GM12878 (cell line): ENCODE measurements at regions not wholly inside any gene's neighbourhood (a gene's known extent, or its start where the extent isn't known, plus 50 kb on each side); places are given as distances from the start of the nearest gene placed in this dataset.

Experiments used
- ATAC-seq: fragments of 200-7000 bp; cut with Tn5 transposase; 3 replicates; pipeline ENCODE4 v1.9.1; 2020; ENCODE audit warnings: mild to moderate bottlenecking, moderate library complexity
- BruUV-seq: library from RNA; stranded (reverse); fragments of 400-500 nt; replicated peaks from 2 replicates; lab custom pipeline; 2021; lab: Mats Ljungman, UMichigan
- CTCF ChIA-PET: fragments of 300-600 bp; sonication (Branson Sonifier 250); formaldehyde crosslinking; extraction: SDS; loops from one replicate; lab custom pipeline; 2021; ENCODE audit warnings: inconsistent platforms; lab: Yijun Ruan, JAX
- POLR2A ChIA-PET: fragments of 350-600 bp; formaldehyde crosslinking; extraction: SDS; loops from one replicate; lab custom pipeline; 2021; ENCODE audit warnings: inconsistent platforms; lab: Charles Lee
- RAD21 ChIA-PET: fragments of 300-600 bp; sonication (Branson Sonifier 250); formaldehyde crosslinking; loops from one replicate; lab custom pipeline; 2023; ENCODE audit warnings: antibody characterized with exemption; ENCODE audit not compliant: unreplicated experiment; lab: Charles Lee
- SMC1A ChIA-PET: fragments of 300-600 bp; sonication (Branson Sonifier 250); formaldehyde crosslinking; loops from one replicate; lab custom pipeline; 2023; ENCODE audit not compliant: unreplicated experiment, uncharacterized antibody; lab: Charles Lee
- DNase-seq: peaks from one replicate; pipeline ENCODE4 v3.0.0-alpha.2; 2011; ENCODE audit warnings: low read depth, low spot score
- FAIRE-seq: peaks from 3 replicates; lab custom pipeline; 2011; peaks lifted over from hg19 to GRCh38; lab: Jason Lieb, UNC
- H2AFZ ChIP-seq: 2 replicates; pipeline ENCODE4 v1.6.0; 2011; ENCODE audit warnings: low read depth, low read length, control low read depth; ENCODE audit not compliant: control insufficient read depth
- H3K27ac ChIP-seq: 2 replicates; pipeline ENCODE4 v1.5.1; 2011; ENCODE audit warnings: control low read depth; ENCODE audit not compliant: control insufficient read depth, insufficient read depth
- H3K27me3 ChIP-seq, 2 experiments: replicated peaks in 1 of 2; 2 replicates each; pipeline versions ENCODE4 v1.6.0 to v1.6.1; 2011; ENCODE audit warnings: low read length in 1 of 2; ENCODE audit not compliant: control insufficient read depth in 2 of 2, insufficient read depth in 2 of 2
- H3K36me3 ChIP-seq, 2 experiments: 2 replicates each; pipeline ENCODE4 v1.5.1; 2011; ENCODE audit warnings: low read length in 1 of 2; ENCODE audit not compliant: control insufficient read depth in 2 of 2, insufficient read depth in 2 of 2
- H3K4me1 ChIP-seq: 2 replicates; pipeline ENCODE4 v1.6.1; 2011; ENCODE audit warnings: mild to moderate bottlenecking, low read length, moderate library complexity, mixed read lengths; ENCODE audit not compliant: control insufficient read depth, insufficient read depth
- H3K4me2 ChIP-seq: 2 replicates; pipeline ENCODE4 v1.6.0; 2011; ENCODE audit warnings: control low read depth; ENCODE audit not compliant: control insufficient read depth, insufficient read depth
- H3K4me3 ChIP-seq: fragments of 200-600 bp; sonication (generic); 2 replicates; pipeline ENCODE4 v1.5.1; 2016
- H3K79me2 ChIP-seq: 2 replicates; pipeline ENCODE4 v1.6.0; 2011; ENCODE audit warnings: low read length; ENCODE audit not compliant: control insufficient read depth, insufficient read depth
- H3K9ac ChIP-seq: 2 replicates; pipeline ENCODE4 v1.8.0; 2011; ENCODE audit warnings: low read length, control low read depth, mixed read lengths; ENCODE audit not compliant: control insufficient read depth, insufficient read depth
- H3K9me3 ChIP-seq: replicated peaks from 3 replicates; pipeline ENCODE4 v1.5.1; 2011; ENCODE audit warnings: mild to moderate bottlenecking, low read length; ENCODE audit not compliant: control insufficient read depth, insufficient read depth
- H4K20me1 ChIP-seq: 2 replicates; pipeline ENCODE4 v1.6.0; 2011; ENCODE audit not compliant: control insufficient read depth, insufficient read depth
- CEBPB ChIP-seq, 2 experiments: fragments of 150-350 bp in 1 of 2; IDR thresholded peaks; 2 replicates each; pipeline ENCODE4 v1.6.1; 2012 to 2014; ENCODE audit warnings: low read depth in 2 of 2, low read length in 2 of 2, borderline replicate concordance in 1 of 2, inconsistent platforms in 1 of 2
- CREB1 ChIP-seq: IDR thresholded peaks from 2 replicates; pipeline ENCODE4 v1.6.1; 2012; ENCODE audit warnings: low read depth, mild to moderate bottlenecking, inconsistent platforms
- JUND ChIP-seq: IDR thresholded peaks from 2 replicates; pipeline ENCODE4 v1.6.1; 2012; ENCODE audit warnings: low read depth, mild to moderate bottlenecking, low read length, improper control_type of control experiment, moderate library complexity
- MTA3 ChIP-seq: IDR thresholded peaks from 2 replicates; pipeline ENCODE4 v1.6.1; 2012; ENCODE audit warnings: low read length, inconsistent platforms, borderline replicate concordance
- MYC ChIP-seq: IDR thresholded peaks from 2 replicates; pipeline ENCODE4 v1.6.1; 2011; ENCODE audit warnings: mild to moderate bottlenecking, low read length, moderate library complexity, inconsistent platforms; ENCODE audit not compliant: insufficient read depth, insufficient replicate concordance, insufficient read length, severe bottlenecking
- NFIC ChIP-seq: IDR thresholded peaks from 2 replicates; pipeline ENCODE4 v1.6.1; 2012; ENCODE audit warnings: low read depth, mild to moderate bottlenecking, inconsistent platforms, low read length, moderate library complexity
- RFX5 ChIP-seq: IDR thresholded peaks from 2 replicates; pipeline ENCODE4 v1.6.1; 2011; ENCODE audit warnings: low read depth, low read length, improper control_type of control experiment
- RUNX3 ChIP-seq: IDR thresholded peaks from 2 replicates; pipeline ENCODE4 v1.6.1; 2012; ENCODE audit warnings: low read length, inconsistent platforms
- SKIL ChIP-seq: fragments of 450-650 bp; IDR thresholded peaks from 2 replicates; pipeline ENCODE4 v1.6.1; 2017; ENCODE audit warnings: mild to moderate bottlenecking, low read depth, inconsistent platforms; ENCODE audit not compliant: poor library complexity, severe bottlenecking
- ZBTB4 ChIP-seq: fragments of 450-650 bp; formaldehyde crosslinking; IDR thresholded peaks from 2 replicates; pipeline ENCODE4 v1.4.0; 2022; ENCODE audit warnings: mild to moderate bottlenecking, moderate library complexity
- WGBS: methylation state at CpG from one replicate; pipeline ENCODE4 v1.1.6; 2016; ENCODE audit warnings: low lambda C conversion rate; ENCODE audit not compliant: insufficient replicate concordance, insufficient coverage; ENCODE audit errors: missing lambda C conversion rate; 5-methylcytosine and 5-hydroxymethylcytosine counted together
- in situ Hi-C: fragments of 300-500 bp; cut with MboI; formaldehyde crosslinking; loops from 9 replicates; pipeline ENCODE4 v1.14.3; 2018; ENCODE audit warnings: mixed read lengths
- intact Hi-C: fragments of 100-400 bp; cut with micrococcal nuclease; formaldehyde crosslinking; loops from one replicate; pipeline ENCODE4 v1.14.2; 2022; ENCODE audit not compliant: unreplicated experiment

- ChIA-PET POLR2A (no interaction called here), RAD21 (no interaction called here), SMC1A (interaction anchor here (0.9 to 2.2 kb wide), 7 partner anchors 11 to 150 kb away, joined by 3 to 6 read pairs (median 3); no protein-coding TSS in a partner anchor), CTCF (interaction anchor here (0.8 to 1.3 kb wide), 2 partner anchors 21 to 72 kb away, joined by 3 read pairs; no protein-coding TSS in a partner anchor)
- H3K79me2 ChIP-seq = no peaks in the 10 kb centered on the region
- intact Hi-C loops = no loop called here
- DNase-seq (no peak), FAIRE-seq (no peak), ATAC-seq (no peak)
- no peak overlapping the region for H3K27ac ChIP-seq
- H3K9me3 ChIP-seq = no peaks in the 10 kb centered on the region
- BruUV-seq = no TSS peak
- no peak overlapping the region for H3K4me2 ChIP-seq
- no peak overlapping the region for H3K4me3 ChIP-seq
- H3K9ac ChIP-seq = no peak overlapping the region
- H3K36me3 ChIP-seq = no peaks in the 10 kb centered on the region
- in situ Hi-C loops = no loop called here
- H3K27me3 ChIP-seq = no peaks in the 10 kb centered on the region
- no peaks in the 10 kb centered on the region for H3K4me1 ChIP-seq
- 25% methylated on average over 2 of the region's 2 CpGs for WGBS
- no peaks in the 10 kb centered on the region for H4K20me1 ChIP-seq
- no peak for TF ChIP-seq SKIL
- H2AFZ ChIP-seq = no peak overlapping the region
Observed at GRCh38 chr9:115367780-115368525, 250.0 kb upstream of the TNC start.

GRCh38 chr9:115369322-115369957 lies 251.5 kb upstream of the TNC start:
- Histone ChIP-seq H2AFZ (no peak overlapping the region), H3K36me3 (no peaks in the 10 kb centered on the region), H4K20me1 (no peaks in the 10 kb centered on the region), H3K79me2 (no peaks in the 10 kb centered on the region), H3K9ac (no peak overlapping the region), H3K4me2 (no peak overlapping the region), H3K9me3 (no peaks in the 10 kb centered on the region), H3K4me1 (no peaks in the 10 kb centered on the region), H3K4me3 (no peak overlapping the region), H3K27ac (no peak overlapping the region), H3K27me3 (no peaks in the 10 kb centered on the region)
- no peak for DNase-seq
- ChIA-PET SMC1A (no interaction called here), RAD21 (no interaction called here), POLR2A (no interaction called here), CTCF (interaction anchor here (1.3 kb wide), 2 partner anchors 37 to 73 kb away, joined by 3 read pairs; no protein-coding TSS in a partner anchor)
- no peak for ATAC-seq
- in situ Hi-C loops = no loop called here
- intact Hi-C loops = no loop called here
- WGBS = 17% methylated on average over 5 of the region's 5 CpGs
- FAIRE-seq = no peak
- BruUV-seq = no TSS peak
- TF ChIP-seq JUND (no peak), MYC (no peak), CEBPB (IDR thresholded peaks at IDR 0.05; ENCODE audit: borderline replicate concordance in 1 of 2, low read depth in 2 of 2, low read length in 2 of 2) (no peak), RFX5 (no peak), RUNX3 (no peak), MTA3 (no peak), NFIC (no peak), CREB1 (no peak), ZBTB4 (CRISPR knock-in tag) (no peak)
